Prostate gland (tissue), 2 donors: ENCODE measurements at regions not wholly inside any gene's neighbourhood (a gene's known extent, or its start where the extent isn't known, plus 50 kb on each side); places are given as distances from the start of the nearest gene placed in this dataset.
"Not testable (repeated sequence)": the region's sequence is repeated elsewhere in the genome, so short reads cannot be mapped to it uniquely, and the experiment has no call there.

Experiments
- DNase-seq: peaks from one replicate; pipeline ENCODE4 v3.0.0-alpha.2; 2019; ENCODE audit warnings: low spot score
- H3K27ac ChIP-seq, 2 donors: fragments of 200-600 bp; sonication (generic); 2 replicates each; pipeline ENCODE4 v1.5.1; 2017 to 2019
- H3K27me3 ChIP-seq: fragments of 200-600 bp; sonication (generic); replicated peaks from 2 replicates; pipeline ENCODE4 v1.5.1; 2019; ENCODE audit not compliant: insufficient read depth
- H3K36me3 ChIP-seq, 2 donors: fragments of 200-600 bp; sonication (generic); 1 replicate in 1 of 2; 2 replicates in 1 of 2; pipeline versions ENCODE4 v1.5.1 to v1.8.1; 2017 to 2019
- H3K4me1 ChIP-seq: fragments of 200-600 bp; sonication (generic); replicated peaks from 2 replicates; pipeline ENCODE4 v1.5.1; 2019
- H3K4me3 ChIP-seq, 2 donors: fragments of 200-600 bp; sonication (generic); 2 replicates each; pipeline ENCODE4 v1.5.1; 2017 to 2019
- H3K9me3 ChIP-seq: fragments of 200-600 bp; sonication (generic); 2 replicates; pipeline ENCODE4 v1.5.1; 2017
- POLR2A ChIP-seq: fragments of 450-650 bp; IDR thresholded peaks from one replicate; pipeline ENCODE4 v1.6.1; 2016; ENCODE audit warnings: antibody characterized with exemption, mild to moderate bottlenecking
- POLR2AphosphoS5 ChIP-seq: sonication (generic); formaldehyde crosslinking; IDR thresholded peaks from one replicate; pipeline ENCODE4 v1.6.1; 2017; ENCODE audit warnings: antibody characterized with exemption
- WGBS: methylation state at CpG from one replicate; pipeline ENCODE4 v1.1.5; 2018; 5-methylcytosine and 5-hydroxymethylcytosine counted together
- intact Hi-C: fragments of 100-400 bp; cut with DNase I; formaldehyde crosslinking; loops from one replicate; pipeline ENCODE4 v1.14.2; 2022
- TF ChIP-seq, protein P1 (sequence below), 4 experiments: fragments of 200-600 bp in 2 of 4; fragments of 450-650 bp in 2 of 4; sonication (generic) in 2 of 4; IDR thresholded peaks; 1 replicate in 3 of 4; 2 replicates in 1 of 4; pipeline ENCODE4 v1.5.1; 2016 to 2019; ENCODE audit warnings: antibody characterized with exemption in 4 of 4, mild to moderate bottlenecking in 2 of 4, moderate library complexity in 2 of 4

DNA sequence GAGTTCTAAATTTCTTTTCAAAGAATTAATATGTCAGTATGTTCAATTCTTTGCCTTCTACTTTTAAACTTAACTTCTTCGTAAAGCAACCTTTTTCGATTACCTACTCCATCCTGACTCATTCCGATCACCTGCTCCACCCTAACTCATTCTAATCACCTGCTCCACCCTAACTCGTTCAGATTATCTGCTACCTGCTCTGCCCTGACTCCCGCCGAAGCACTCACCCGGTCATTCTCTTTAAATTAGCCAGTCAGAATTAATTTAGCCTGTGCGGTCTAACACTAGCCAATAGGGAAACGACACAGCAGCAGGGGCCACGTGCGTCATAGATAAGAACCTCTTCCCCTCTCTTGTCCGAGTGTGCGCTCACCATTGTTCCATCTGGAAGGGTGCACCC, 60.1 kb upstream of the SH3RF1 start:
- Histone ChIP-seq H3K9me3 (no peaks in the 10 kb centered on the region), H3K36me3 (no peaks in the 10 kb centered on the region), H3K4me3 (no peak overlapping the region), H3K27ac (no peak overlapping the region), H3K4me1 (no peaks in the 10 kb centered on the region), H3K27me3 (no peaks in the 10 kb centered on the region)
- DNase-seq: no peak
- TF ChIP-seq, protein P1, sequence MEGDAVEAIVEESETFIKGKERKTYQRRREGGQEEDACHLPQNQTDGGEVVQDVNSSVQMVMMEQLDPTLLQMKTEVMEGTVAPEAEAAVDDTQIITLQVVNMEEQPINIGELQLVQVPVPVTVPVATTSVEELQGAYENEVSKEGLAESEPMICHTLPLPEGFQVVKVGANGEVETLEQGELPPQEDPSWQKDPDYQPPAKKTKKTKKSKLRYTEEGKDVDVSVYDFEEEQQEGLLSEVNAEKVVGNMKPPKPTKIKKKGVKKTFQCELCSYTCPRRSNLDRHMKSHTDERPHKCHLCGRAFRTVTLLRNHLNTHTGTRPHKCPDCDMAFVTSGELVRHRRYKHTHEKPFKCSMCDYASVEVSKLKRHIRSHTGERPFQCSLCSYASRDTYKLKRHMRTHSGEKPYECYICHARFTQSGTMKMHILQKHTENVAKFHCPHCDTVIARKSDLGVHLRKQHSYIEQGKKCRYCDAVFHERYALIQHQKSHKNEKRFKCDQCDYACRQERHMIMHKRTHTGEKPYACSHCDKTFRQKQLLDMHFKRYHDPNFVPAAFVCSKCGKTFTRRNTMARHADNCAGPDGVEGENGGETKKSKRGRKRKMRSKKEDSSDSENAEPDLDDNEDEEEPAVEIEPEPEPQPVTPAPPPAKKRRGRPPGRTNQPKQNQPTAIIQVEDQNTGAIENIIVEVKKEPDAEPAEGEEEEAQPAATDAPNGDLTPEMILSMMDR (IDR thresholded peaks at IDR 0.05): no peak
- TF ChIP-seq POLR2AphosphoS5 (no peak), POLR2A (no peak)
- intact Hi-C loops: no loop called here
- WGBS: 94% methylated on average over 13 of the region's 13 CpGs

DNA sequence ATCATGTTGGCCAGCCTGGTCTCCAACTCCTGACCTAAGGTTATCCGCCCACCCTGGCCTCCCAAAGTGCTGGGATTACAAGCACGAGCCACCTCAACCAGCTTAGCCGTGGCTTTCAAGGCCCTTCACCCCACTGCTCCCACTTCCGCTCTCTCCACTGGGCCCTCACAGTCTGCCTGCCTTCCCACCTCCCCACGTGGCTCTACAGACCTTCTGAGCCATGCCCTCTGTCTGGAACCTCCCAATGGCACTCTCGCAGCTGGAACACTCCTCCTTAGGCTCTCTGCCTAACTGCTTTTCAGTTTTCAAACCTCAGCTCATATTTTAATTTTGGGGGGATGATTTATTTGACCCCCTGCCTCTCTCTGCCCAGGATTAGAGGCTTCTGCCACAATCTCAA, 59.3 kb upstream of the SH3RF1 start:
- no peaks in the 10 kb centered on the region for H3K36me3 ChIP-seq
- no peaks in the 10 kb centered on the region for H3K9me3 ChIP-seq
- TF ChIP-seq POLR2AphosphoS5 (no peak), POLR2A (no peak)
- TF ChIP-seq, protein P1 (IDR thresholded peaks at IDR 0.05): no peak
- H3K27ac ChIP-seq: no peak overlapping the region
- whole genome bisulfite sequencing: 92% methylated on average over 6 of the region's 6 CpGs
- no peak for DNase-seq
- H3K27me3 ChIP-seq: no peaks in the 10 kb centered on the region
- no peaks in the 10 kb centered on the region for H3K4me1 ChIP-seq
- intact Hi-C loops: no loop called here
- no peak overlapping the region for H3K4me3 ChIP-seq

DNA sequence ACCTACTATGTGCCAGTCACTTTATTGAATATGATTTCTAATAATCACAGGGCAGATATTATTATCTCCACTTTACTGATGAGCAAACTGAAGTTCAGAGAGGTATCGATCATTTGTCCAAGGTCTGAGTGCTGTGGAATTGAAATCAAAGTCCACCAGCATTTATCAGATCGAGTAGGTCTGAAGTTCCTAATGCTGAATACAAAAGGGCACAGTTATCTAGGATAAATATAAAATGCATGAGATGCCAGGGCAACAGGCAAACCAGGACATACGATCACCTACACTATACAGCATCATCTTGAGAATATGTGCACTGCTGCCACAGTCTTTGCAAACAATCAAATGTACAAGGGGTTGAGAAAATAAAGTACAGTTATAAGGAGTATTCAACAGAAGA, 57.2 kb upstream of the SH3RF1 start:
- H3K27ac ChIP-seq: no peak overlapping the region

DNA sequence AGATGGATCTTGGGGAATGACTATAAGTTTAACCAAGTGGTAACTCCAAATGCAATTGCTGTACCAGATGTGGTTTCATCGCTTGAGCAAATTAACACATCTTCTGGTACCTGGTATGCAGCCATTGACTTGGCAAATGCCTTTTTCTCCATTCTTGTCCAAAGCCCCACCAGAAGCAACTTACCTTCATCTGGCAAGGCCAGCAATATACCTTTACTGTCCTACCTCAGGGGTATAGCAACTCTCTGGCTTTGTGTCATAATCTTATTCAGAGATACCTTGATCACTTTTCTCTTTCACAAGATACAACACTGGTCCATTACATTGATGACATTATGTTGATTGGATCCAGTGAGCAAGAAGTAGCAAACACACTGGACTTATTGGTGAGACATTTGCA, 53.2 kb upstream of the SH3RF1 start:
- H3K27me3 ChIP-seq, H3K36me3 ChIP-seq, H3K4me3 ChIP-seq, H3K9me3 ChIP-seq, intact Hi-C loops, DNase-seq, H3K27ac ChIP-seq, H3K4me1 ChIP-seq: not testable (repeated sequence)
- WGBS: 90% methylated on average over 1 of the region's 1 CpG

More for the DNA sequence above, 57.2 kb upstream of the SH3RF1 start:
- no peaks in the 10 kb centered on the region for H3K9me3 ChIP-seq
- intact Hi-C loops: no loop called here
- H3K36me3 ChIP-seq: no peaks in the 10 kb centered on the region
- TF ChIP-seq, protein P1 (IDR thresholded peaks at IDR 0.05): no peak
- TF ChIP-seq POLR2AphosphoS5: no peak
- TF ChIP-seq POLR2A: no peak
- no peaks in the 10 kb centered on the region for H3K4me1 ChIP-seq
- DNase-seq: no peak
- 94% methylated on average over 3 of the region's 3 CpGs for WGBS
- H3K27me3 ChIP-seq: no peaks in the 10 kb centered on the region
- H3K4me3 ChIP-seq: no peak overlapping the region

DNA sequence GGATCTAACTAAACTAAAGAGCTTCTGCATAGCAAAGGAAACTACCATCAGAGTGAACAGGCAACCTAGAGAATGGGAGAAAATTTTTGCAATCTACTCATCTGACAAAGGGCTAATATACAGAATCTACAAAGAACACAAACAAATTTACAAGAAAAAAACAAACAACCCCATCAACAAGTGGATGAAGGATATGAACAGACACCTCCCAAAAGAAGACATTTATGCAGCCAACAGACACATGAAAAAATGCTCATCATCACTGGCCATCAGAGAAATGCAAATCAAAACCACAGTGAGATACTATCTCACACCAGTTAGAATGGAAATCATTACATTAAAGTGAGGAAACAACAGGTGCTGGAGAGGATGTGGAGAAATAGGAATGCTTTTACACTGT, 52.1 kb upstream of the SH3RF1 start:
- DNase-seq, intact Hi-C loops, H3K27ac ChIP-seq, H3K9me3 ChIP-seq, H3K4me3 ChIP-seq, H3K27me3 ChIP-seq, H3K36me3 ChIP-seq, H3K4me1 ChIP-seq: not testable (repeated sequence)
